GM23248 (cell line): ENCODE measurements at regions not wholly inside any gene's neighbourhood (a gene's known extent, or its start where the extent isn't known, plus 50 kb on each side); places are given as distances from the start of the nearest gene placed in this dataset.

Experiments used
- EZH2 ChIP-seq: fragments of 200-600 bp; sonication (generic); IDR thresholded peaks from 2 replicates; pipeline ENCODE4 v1.6.1; 2018; ENCODE audit warnings: antibody characterized with exemption, mild to moderate bottlenecking; ENCODE audit not compliant: insufficient read depth, poor library complexity, severe bottlenecking
- EZH2phosphoT487 ChIP-seq: fragments of 200-600 bp; sonication (generic); IDR thresholded peaks from 2 replicates; pipeline ENCODE4 v1.6.1; 2018; ENCODE audit warnings: antibody characterized with exemption, moderate library complexity, mild to moderate bottlenecking, low read depth; ENCODE audit not compliant: insufficient read depth

DNA sequence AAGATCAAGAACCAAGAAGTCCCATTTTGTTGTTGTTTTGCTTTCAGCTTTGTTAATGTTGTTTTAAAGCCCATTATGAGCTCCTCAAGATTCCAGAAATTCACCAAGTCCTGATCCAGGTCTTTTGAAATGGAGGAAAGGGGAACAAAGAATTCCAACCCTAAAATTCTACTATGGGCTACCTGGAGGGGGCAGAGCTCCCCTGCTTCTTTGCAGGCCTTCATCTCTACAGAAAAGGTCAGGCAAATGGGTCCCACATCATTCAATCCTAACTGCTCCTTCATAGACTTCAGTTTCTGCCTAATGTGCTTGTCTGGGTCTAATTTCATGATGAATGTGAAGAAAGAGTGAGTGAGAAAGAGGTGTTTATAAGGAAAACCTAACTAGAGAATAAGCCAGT lies 375.5 kb downstream of the TOX3 start:
- TF ChIP-seq EZH2 (no peak), EZH2phosphoT487 (no peak)
